D341Med (cell line): ENCODE measurements at regions not wholly inside any gene's neighbourhood (a gene's known extent, or its start where the extent isn't known, plus 50 kb on each side); places are given as distances from the start of the nearest gene placed in this dataset.
"Not testable (repeated sequence)": the region's sequence is repeated elsewhere in the genome, so short reads cannot be mapped to it uniquely, and the experiment has no call there.

Experiments
- DNase-seq: peaks from one replicate; pipeline ENCODE4 v3.0.0; 2012; ENCODE audit warnings: low spot score

DNA sequence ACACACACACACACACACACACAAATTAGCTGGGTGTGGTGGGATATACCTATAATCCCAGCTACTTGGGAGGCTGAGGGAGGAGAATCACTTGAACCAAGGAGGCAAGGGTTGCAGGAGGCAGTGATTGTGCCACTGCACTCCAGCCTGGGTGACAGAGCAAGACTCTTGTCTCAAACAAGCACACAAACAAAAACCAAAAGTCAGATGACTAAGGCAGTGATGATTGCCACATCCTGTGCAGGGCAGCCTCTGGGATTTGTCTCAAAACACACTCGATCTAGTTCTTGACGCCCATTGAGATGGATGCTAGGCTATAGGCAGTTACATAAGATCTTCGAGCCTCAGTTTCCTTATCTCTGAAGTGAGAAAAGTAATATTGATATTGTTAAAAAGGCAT lies 183.1 kb upstream of the NOTCH2NLA start:
- not testable (repeated sequence) for DNase-seq

DNA sequence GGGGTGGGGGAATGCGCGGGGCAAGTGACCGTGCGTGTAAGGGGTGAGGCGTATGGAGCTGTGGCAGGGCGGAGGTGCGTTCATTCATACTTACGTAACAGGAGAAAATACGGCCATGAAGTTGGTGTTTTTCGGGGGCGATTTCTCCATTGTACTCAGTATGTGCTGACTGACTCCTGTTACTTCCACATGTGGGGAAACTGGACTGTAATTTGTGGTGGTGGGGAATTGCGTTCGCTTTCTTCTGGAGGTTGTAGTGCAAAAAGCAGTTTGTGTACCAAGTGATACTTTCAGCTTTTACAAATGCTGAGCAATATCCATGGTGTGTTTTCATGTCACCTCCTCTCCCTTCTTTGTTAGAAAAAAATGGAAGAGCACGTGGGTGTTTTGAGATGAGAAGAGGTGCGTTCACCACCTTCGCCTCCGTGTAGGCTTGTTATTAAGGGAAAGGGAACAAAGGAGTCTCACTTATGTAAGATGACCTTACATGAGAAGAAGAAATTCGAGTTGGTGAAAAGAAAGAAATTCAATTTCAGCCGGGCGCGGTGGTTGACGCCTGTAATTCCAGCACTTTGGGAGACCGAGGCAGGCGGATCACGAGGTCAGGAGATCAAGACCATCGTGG lies 181.1 kb upstream of the NOTCH2NLA start:
- peak; percentile 40 for DNase-seq

GRCh38 chr1:146409116-146409801 lies 180.4 kb upstream of the NOTCH2NLA start:
- not testable (repeated sequence) for DNase-seq

GRCh38 chr1:146401281-146401825 lies 172.5 kb upstream of the NOTCH2NLA start:
- DNase-seq, result not testable (repeated sequence)

GRCh38 chr1:146400173-146401121 lies 171.6 kb upstream of the NOTCH2NLA start:
- DNase-seq, result not testable (repeated sequence)

DNA sequence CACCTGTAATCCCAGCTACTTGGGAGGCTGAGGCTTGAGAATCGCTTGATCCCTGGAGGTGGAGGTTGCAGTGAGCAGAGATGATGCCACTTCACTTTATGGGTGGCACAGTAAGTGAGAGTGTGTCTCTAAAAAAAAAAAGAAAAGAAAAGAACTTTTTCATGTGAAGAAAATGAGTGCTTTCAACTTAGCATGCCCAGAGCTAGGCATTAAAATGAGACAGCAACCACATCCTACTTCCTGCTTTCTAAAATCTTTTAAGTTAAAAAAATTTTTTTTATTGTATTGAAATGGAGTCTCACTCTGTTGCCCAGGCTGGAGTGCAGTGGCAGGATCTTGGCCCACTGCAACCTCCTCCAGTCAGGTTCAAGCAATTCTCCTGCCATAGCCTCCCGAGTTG lies 170.4 kb upstream of the NOTCH2NLA start:
- not testable (repeated sequence) for DNase-seq

DNA sequence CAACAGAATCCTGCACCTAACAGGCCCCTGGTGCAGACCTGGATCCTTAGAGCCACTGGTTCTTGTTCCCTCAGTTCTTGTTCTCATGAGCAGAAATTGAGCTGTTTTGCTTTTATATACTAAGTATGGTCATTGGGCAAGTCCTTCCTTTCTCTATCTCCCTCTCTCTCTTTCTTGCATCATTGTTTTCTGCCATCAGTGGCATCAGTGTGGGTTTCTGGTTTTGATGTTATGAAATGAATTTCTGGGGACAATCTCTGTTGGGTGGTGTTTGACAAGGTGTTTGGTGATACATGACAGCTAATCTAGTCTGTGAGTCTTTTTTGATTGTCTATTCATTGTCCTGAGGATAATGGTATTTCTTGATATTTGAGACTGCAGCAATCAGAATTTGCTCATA lies 168.0 kb upstream of the NOTCH2NLA start:
- not testable (repeated sequence) for DNase-seq

DNA sequence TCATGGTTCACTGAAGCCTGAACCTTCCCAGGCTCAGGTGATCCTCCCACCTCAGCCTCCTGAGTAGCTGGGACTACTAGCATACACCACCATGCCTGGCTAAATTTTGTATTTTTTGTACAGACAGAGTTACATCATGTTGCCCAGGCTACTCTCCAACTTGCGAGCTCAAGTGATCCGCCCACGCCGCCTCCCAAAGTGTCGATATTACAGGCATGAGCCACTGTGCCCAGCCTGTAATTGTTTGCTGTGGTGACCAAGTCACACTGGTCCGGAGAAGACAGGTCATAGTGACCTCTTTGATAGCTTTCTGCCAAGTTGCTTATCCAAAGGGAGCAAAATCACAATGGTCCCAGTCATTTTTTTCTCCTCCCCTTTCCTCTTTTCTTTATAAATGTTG lies 167.4 kb upstream of the NOTCH2NLA start:
- DNase-seq, result not testable (repeated sequence)

GRCh38 chr1:146393796-146394195 lies 165.0 kb upstream of the NOTCH2NLA start:
- DNase-seq, result peak; percentile 0

DNA sequence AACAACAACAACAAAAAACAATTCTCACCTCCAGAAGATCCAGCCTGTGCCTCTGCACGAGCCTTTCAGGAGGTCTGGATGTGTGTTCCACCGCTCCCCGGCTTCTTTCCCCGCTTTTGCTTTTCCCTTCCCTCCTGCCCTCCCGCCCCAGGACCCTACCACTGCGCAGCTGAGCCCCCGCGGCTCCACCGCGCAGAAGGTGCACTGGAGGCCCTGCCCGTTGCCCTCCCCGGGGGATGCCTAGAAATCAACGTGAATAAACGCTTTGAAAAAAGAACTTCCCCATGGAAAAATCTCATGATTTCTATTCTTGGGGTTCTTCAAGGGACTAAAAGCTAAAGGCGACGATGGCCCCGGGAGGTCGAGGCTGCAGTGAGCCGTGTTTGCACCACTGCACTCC lies 164.3 kb upstream of the NOTCH2NLA start:
- not testable (repeated sequence) for DNase-seq

GRCh38 chr1:146389178-146389577 lies 160.4 kb upstream of the NOTCH2NLA start:
- DNase-seq, result not testable (repeated sequence)

- DNase-seq, result not testable (repeated sequence)
Observed at GRCh38 chr1:146387750-146388469, 159.1 kb upstream of the NOTCH2NLA start.

DNA sequence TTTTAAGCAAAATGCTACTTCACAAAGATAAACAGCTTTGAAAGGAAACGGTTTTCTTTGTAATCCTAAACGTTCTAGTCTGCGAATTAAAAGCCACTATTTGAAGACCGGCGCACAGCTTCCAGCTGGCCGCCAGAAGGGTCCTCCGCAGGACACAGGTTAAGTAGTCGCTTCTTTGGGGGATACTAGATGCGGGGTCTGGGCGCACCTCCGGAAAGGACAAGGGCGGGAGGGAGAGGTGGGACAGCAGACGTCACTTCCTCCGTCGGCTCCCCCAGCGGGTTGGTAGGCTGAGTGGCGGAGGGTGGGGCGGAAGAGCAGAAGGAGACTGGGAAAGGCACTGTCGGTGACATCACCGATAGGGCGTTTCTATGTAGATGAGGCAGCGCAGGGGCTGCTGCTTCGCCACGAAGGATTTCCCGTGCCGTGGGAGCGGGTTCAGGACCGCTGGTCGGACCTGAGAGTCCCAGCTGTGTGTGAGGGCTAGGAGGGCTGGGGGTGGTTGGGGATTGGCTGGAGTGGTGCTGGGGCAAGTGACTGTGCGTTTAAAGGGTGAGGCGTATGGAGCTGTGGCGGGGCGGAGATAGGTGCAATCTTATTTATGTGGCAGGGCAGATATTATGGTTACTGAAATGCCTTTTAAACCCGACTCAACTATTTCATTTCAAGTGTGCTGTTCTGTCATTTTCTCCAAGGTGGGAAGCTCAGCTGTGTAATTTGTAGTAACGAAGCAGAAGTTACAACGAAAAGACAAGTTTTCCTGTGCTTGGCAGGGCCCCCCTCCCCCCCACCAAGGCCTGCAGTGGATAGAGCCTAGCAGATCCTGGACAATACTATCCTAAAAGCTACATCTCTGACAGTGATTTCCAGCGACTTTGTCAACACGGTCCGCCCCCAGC lies 158.3 kb upstream of the NOTCH2NLA start:
- peak; percentile 76 for DNase-seq

DNA sequence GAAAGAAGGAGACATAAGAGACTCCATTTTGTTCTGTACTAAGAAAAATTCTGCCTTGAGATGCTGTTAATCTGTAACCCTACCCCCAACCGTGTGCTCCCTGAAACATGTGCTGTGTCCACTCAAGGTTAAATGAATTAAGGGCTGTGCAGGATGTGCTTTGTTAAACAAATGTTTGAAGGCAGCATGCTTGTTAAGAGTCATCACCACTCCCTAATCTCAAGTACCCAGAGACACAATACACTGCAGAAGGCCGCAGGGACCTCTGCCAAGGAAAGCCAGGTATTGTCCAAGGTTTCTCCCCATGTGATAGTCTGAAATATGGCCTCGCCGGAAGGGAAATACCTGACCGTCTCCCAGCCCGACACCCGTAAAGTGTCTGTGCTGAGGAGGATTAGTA lies 152.4 kb upstream of the NOTCH2NLA start:
- DNase-seq, result not testable (repeated sequence)

GRCh38 chr1:146376708-146377496 lies 148.1 kb upstream of the NOTCH2NLA start:
- DNase-seq, result peak; percentile 71

- not testable (repeated sequence) for DNase-seq
Observed at GRCh38 chr1:146376309-146376707, 147.5 kb upstream of the NOTCH2NLA start.

DNA sequence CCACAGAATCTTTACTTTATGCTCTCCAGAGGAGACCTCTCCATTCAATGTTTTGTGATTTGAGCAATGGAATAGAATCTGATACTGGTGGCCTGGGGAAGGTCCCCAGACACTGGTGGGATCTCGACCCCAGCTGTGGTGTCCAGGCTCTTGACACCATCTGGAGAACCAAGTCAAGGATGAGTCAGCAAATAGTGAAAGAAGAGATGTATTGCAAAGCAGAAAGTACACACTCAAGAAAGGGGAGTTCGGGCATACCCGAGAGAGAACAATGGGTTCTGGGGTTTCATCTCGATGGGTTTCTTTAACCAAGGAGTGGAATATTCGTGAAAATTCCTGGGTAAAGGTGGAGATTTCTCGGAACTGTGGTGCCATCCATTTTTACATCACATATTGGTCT lies 146.3 kb upstream of the NOTCH2NLA start:
- not testable (repeated sequence) for DNase-seq

DNA sequence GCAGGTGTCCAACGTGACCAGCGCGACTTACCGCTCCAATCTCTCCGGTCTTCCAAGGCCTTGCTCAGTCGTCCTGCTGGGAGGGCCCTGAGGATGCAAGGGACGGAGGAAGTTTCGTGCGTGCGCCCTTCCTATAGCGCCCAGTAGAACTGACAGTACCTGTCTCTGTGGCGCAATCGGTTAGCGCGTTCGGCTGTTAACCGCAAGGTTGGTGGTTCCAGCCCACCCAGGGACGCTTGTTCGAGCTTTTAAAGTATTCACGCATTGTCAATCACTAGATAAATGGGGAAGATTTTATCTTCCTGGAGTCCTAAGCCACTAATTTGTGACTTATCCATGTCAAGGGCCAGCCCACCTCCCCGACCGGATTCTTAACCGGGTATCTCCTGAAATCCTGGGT lies 141.1 kb upstream of the NOTCH2NLA start:
- not testable (repeated sequence) for DNase-seq

DNA sequence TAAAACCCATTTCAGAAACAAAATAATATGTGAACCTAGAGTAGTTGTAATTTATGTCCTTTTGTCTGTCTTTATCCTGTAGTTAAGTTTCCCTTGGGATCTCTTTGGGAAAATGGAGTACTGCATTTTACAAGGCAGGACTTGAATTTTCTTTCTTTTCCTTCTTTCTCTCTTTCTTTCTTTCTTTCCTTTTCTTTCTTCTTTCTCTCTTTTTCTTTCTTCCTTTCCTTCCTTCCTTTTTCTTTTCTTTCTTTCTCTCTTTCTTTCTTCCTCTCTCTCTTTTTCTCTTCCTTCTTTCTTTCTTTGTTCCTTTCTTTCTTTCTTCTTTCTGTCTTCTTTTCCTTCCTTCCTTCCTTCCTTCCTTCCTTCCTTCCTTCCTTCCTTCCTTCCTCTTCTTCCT lies 126.6 kb upstream of the NOTCH2NLA start:
- not testable (repeated sequence) for DNase-seq

DNA sequence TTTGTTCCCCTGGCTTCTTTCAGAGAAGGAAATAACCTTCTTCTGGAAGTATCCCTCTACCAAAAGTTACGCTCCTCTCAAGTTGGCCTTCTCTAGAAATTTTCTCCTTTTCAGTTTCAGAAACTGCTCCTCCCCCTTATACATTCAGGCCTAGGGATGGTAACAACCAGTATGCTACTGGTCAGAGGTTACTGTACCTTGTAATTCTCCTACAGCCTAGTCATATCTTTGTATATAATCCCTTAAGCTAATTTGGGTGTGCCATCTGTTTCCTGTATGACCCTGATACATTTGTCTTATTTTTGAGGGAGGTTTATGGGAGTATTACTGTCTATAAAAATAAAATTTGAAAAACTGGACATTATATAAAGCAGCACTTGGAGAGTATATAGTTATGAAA lies 98.0 kb upstream of the NOTCH2NLA start:
- not testable (repeated sequence) for DNase-seq
